ENCODE measurements at regions not wholly inside any gene's neighbourhood (a gene's known extent, or its start where the extent isn't known, plus 50 kb on each side); places are given as distances from the start of the nearest gene placed in this dataset.

GRCh38 chr2:15082105-15083058 is 449.9 kb downstream of the LRATD1 start:
- DNase-seq (no peak), ATAC-seq (no peak)
- POLR2A ChIA-PET = no interaction called here
- H3K27me3 Mint-ChIP-seq = peaks cover 0 to 12% (median 3%) of the 10 kb centered on the region in 5 donors
- no peaks in the 10 kb centered on the region for H3K4me1 Mint-ChIP-seq
- no peaks in the 10 kb centered on the region for H3K36me3 Mint-ChIP-seq
- no peak overlapping the region for H3K4me3 Mint-ChIP-seq
- H3K27ac Mint-ChIP-seq = no peak overlapping the region
- no peaks in the 10 kb centered on the region for H3K9me3 Mint-ChIP-seq

- Mint-ChIP-seq H3K36me3 (no peaks in the 10 kb centered on the region), H3K4me1 (no peaks in the 10 kb centered on the region), H3K4me3 (no peak overlapping the region), H3K27me3 (peaks cover 0 to 12% (median 0%) of the 10 kb centered on the region in 5 donors), H3K9me3 (no peaks in the 10 kb centered on the region), H3K27ac (no peak overlapping the region)
- DNase-seq (no peak), ATAC-seq (no peak)
- POLR2A ChIA-PET = no interaction called here
Observed at GRCh38 chr2:15084826-15085489, 452.4 kb downstream of the LRATD1 start.

GRCh38 chr2:15092181-15092580 is 459.7 kb downstream of the LRATD1 start:
- Mint-ChIP-seq H3K4me3 (no peak overlapping the region), H3K27me3 (no peaks in the 10 kb centered on the region)

GRCh38 chr2:15092691-15093090 is 460.2 kb downstream of the LRATD1 start:
- H3K9me3 Mint-ChIP-seq = no peaks in the 10 kb centered on the region
- H3K27me3 Mint-ChIP-seq = no peaks in the 10 kb centered on the region
- peaks cover 0 to 2% (median 0%) of the 10 kb centered on the region in 3 donors for H3K36me3 Mint-ChIP-seq
- H3K27ac Mint-ChIP-seq = no peak overlapping the region
- no peak overlapping the region for H3K4me3 Mint-ChIP-seq
- no peak for DNase-seq
- no peaks in the 10 kb centered on the region for H3K4me1 Mint-ChIP-seq
- POLR2A ChIA-PET = no interaction called here
- no peak for ATAC-seq

More at GRCh38 chr2:15092181-15092580, 459.7 kb downstream of the LRATD1 start:
- Mint-ChIP-seq H3K27ac (no peak overlapping the region), H3K4me1 (no peaks in the 10 kb centered on the region), H3K9me3 (no peaks in the 10 kb centered on the region), H3K36me3 (peaks cover 0 to 2% (median 0%) of the 10 kb centered on the region in 3 donors)
- DNase-seq (no peak), ATAC-seq (no peak)
- POLR2A ChIA-PET = no interaction called here

- DNase-seq (no peak), ATAC-seq (no peak)
- H3K9me3 Mint-ChIP-seq = no peaks in the 10 kb centered on the region
- peaks cover 0 to 2% (median 0%) of the 10 kb centered on the region in 3 donors for H3K36me3 Mint-ChIP-seq
- POLR2A ChIA-PET = no interaction called here
- H3K27me3 Mint-ChIP-seq = no peaks in the 10 kb centered on the region
- H3K4me3 Mint-ChIP-seq = no peak overlapping the region
- no peak overlapping the region for H3K27ac Mint-ChIP-seq
- H3K4me1 Mint-ChIP-seq = no peaks in the 10 kb centered on the region
Observed at GRCh38 chr2:15094161-15094560, 461.6 kb downstream of the LRATD1 start.

GRCh38 chr2:15096873-15097272 is 464.3 kb downstream of the NBAS start:
- Mint-ChIP-seq H3K27ac (peak overlapping the region in 2 of 10 donors; percentile 7), H3K36me3 (peaks cover 0 to 2% (median 0%) of the 10 kb centered on the region in 3 donors), H3K4me3 (no peak overlapping the region), H3K9me3 (no peaks in the 10 kb centered on the region), H3K4me1 (no peaks in the 10 kb centered on the region), H3K27me3 (peaks cover 0 to 2% (median 0%) of the 10 kb centered on the region in 5 donors)
- POLR2A ChIA-PET = no interaction called here
- ATAC-seq = no peak
- no peak for DNase-seq

GRCh38 chr2:15107137-15107536 is 454.0 kb downstream of the NBAS start:
- POLR2A ChIA-PET = no interaction called here
- no peak for DNase-seq
- peaks cover 5 to 43% (median 22%) of the 10 kb centered on the region in 9 donors for H3K9me3 Mint-ChIP-seq
- ATAC-seq = no peak
- no peak overlapping the region for H3K4me3 Mint-ChIP-seq
- peaks cover 0 to 25% (median 17%) of the 10 kb centered on the region in 3 donors for H3K36me3 Mint-ChIP-seq
- H3K4me1 Mint-ChIP-seq = no peaks in the 10 kb centered on the region
- H3K27ac Mint-ChIP-seq = no peak overlapping the region
- H3K27me3 Mint-ChIP-seq = peaks cover 0 to 3% (median 0%) of the 10 kb centered on the region in 5 donors

- Mint-ChIP-seq H3K4me1 (no peaks in the 10 kb centered on the region), H3K27ac (no peak overlapping the region), H3K9me3 (peaks cover 10 to 60% (median 27%) of the 10 kb centered on the region in 9 donors), H3K4me3 (no peak overlapping the region), H3K27me3 (peaks cover 0 to 1% (median 0%) of the 10 kb centered on the region in 5 donors), H3K36me3 (peaks cover 0 to 46% (median 11%) of the 10 kb centered on the region in 3 donors)
- DNase-seq = no peak
- POLR2A ChIA-PET = no interaction called here
- ATAC-seq = no peak
Observed at GRCh38 chr2:15111718-15112117, 449.4 kb downstream of the NBAS start.

GRCh38 chr2:15112216-15112615 is 448.9 kb downstream of the NBAS start:
- H3K36me3 Mint-ChIP-seq = peaks cover 0 to 46% (median 11%) of the 10 kb centered on the region in 3 donors

GRCh38 chr2:15115776-15116175 is 445.4 kb downstream of the NBAS start:
- Mint-ChIP-seq H3K27me3 (no peaks in the 10 kb centered on the region), H3K9me3 (peaks cover 5 to 37% (median 22%) of the 10 kb centered on the region in 9 donors), H3K4me3 (no peak overlapping the region), H3K4me1 (peaks cover 0 to 7% (median 2%) of the 10 kb centered on the region in 4 donors), H3K36me3 (peaks cover 0 to 33% (median 5%) of the 10 kb centered on the region in 3 donors), H3K27ac (no peak overlapping the region)
- POLR2A ChIA-PET = no interaction called here
- ATAC-seq = no peak
- DNase-seq = no peak

More at GRCh38 chr2:15112216-15112615, 448.9 kb downstream of the NBAS start:
- DNase-seq (peak in 1 of 10 donors; percentile 7), ATAC-seq (no peak)
- POLR2A ChIA-PET = no interaction called here
- Mint-ChIP-seq H3K27ac (no peak overlapping the region), H3K4me1 (no peaks in the 10 kb centered on the region), H3K27me3 (peaks cover 0 to 1% (median 0%) of the 10 kb centered on the region in 5 donors), H3K9me3 (peaks cover 10 to 60% (median 27%) of the 10 kb centered on the region in 9 donors), H3K4me3 (no peak overlapping the region)

GRCh38 chr2:15116830-15117229 is 444.3 kb downstream of the NBAS start:
- ATAC-seq = no peak
- Mint-ChIP-seq H3K4me3 (no peak overlapping the region), H3K27ac (peak overlapping the region in 1 of 10 donors; percentile 55), H3K4me1 (peaks cover 0 to 11% (median 2%) of the 10 kb centered on the region in 4 donors), H3K27me3 (no peaks in the 10 kb centered on the region), H3K9me3 (peaks cover 0 to 26% (median 14%) of the 10 kb centered on the region in 9 donors), H3K36me3 (peaks cover 0 to 26% (median 5%) of the 10 kb centered on the region in 3 donors)
- POLR2A ChIA-PET = no interaction called here
- no peak for DNase-seq
